ENCODE measurements at regions not wholly inside any gene's neighbourhood (a gene's known extent, or its start where the extent isn't known, plus 50 kb on each side); places are given as distances from the start of the nearest gene placed in this dataset.

DNA sequence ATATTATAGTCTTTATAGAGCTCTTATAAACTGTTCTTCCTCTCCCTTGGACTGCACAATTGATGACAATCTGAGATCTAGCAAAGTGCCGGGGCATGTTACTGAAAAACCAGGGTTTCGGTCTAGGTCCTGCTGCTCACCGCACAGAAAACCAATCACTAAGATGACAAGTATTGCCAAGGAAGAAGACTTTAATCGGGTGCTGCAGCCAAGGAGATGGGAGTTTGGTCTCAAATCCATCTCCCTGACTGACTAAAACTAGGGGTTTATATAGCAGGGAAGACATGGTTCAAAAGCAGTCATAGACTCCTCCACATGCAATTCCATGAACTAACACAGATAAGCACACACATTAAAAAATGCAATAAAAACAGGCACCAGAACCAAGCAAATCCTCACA is 390.6 kb downstream of the NFIB start:
- H3K36me3 ChIP-seq (ENCODE audit: control insufficient read depth in 2 of 2, extremely low read depth in 1 of 2, insufficient read depth in 2 of 2, low read length in 2 of 2) = no peaks in the 10 kb centered on the region
- no peaks in the 10 kb centered on the region for H3K9me3 ChIP-seq (replicated peaks; ENCODE audit: control insufficient read depth, insufficient read depth, low read length)
- H3K4me2 ChIP-seq (ENCODE audit: insufficient read depth, low read length) = no peak overlapping the region
- DNase-seq (ENCODE audit: low read depth, low spot score) (no peak), FAIRE-seq (no peak)
- no peaks in the 10 kb centered on the region for H3K79me2 ChIP-seq (ENCODE audit: control insufficient read depth, insufficient read depth, low read length)
- no peak overlapping the region for H2AFZ ChIP-seq (ENCODE audit: low read depth, low read length)
- no peaks in the 10 kb centered on the region for H3K4me1 ChIP-seq (ENCODE audit: control insufficient read depth, extremely low read depth, insufficient read depth, low read length)
- no peak overlapping the region for H3K9ac ChIP-seq (replicated peaks; ENCODE audit: extremely low read depth, insufficient read depth, low read length)
- ChIA-PET CTCF (no interaction called here), POLR2A (no interaction called here)
- no peak overlapping the region for H3K4me3 ChIP-seq (replicated peaks in 1 of 3; ENCODE audit: insufficient read depth in 1 of 3, low read depth in 1 of 3, low read length in 3 of 3)
- intact Hi-C loops (cut with micrococcal nuclease) (no loop called here), dilution Hi-C loops (cut with MboI; ENCODE audit: extremely low pct_ligation_motif_present, low sequenced_read_pairs) (no loop called here)
- H3K27me3 ChIP-seq (ENCODE audit: control insufficient read depth in 2 of 2, insufficient read depth in 2 of 2, low read length in 2 of 2) = no peaks in the 10 kb centered on the region
- no peaks in the 10 kb centered on the region for H3K9me1 ChIP-seq (replicated peaks; ENCODE audit: control insufficient read depth, extremely low read depth, insufficient read depth, low read length)
- H3K27ac ChIP-seq (ENCODE audit: insufficient read depth, low read depth, low read length) = no peak overlapping the region
- TF ChIP-seq FOS (IDR thresholded peaks at IDR 0.05; ENCODE audit: borderline replicate concordance, insufficient read depth, low read length) (no peak), POLR2A (IDR thresholded peaks at IDR 0.05; ENCODE audit: low read depth, low read length) (no peak), EZH2 (IDR thresholded peaks at IDR 0.05; ENCODE audit: borderline replicate concordance, low read depth, low read length, severe bottlenecking) (no peak), POLR2AphosphoS5 (IDR thresholded peaks at IDR 0.05; ENCODE audit: insufficient read depth, low read depth, low read length) (no peak), MYC (IDR thresholded peaks at IDR 0.05; ENCODE audit: low read depth, low read length) (no peak)
- TF ChIP-seq, protein P1, sequence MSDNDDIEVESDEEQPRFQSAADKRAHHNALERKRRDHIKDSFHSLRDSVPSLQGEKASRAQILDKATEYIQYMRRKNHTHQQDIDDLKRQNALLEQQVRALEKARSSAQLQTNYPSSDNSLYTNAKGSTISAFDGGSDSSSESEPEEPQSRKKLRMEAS (IDR thresholded peaks at IDR 0.05; ENCODE audit: insufficient read depth, insufficient read length) = no peak
- TF ChIP-seq, protein P2, sequence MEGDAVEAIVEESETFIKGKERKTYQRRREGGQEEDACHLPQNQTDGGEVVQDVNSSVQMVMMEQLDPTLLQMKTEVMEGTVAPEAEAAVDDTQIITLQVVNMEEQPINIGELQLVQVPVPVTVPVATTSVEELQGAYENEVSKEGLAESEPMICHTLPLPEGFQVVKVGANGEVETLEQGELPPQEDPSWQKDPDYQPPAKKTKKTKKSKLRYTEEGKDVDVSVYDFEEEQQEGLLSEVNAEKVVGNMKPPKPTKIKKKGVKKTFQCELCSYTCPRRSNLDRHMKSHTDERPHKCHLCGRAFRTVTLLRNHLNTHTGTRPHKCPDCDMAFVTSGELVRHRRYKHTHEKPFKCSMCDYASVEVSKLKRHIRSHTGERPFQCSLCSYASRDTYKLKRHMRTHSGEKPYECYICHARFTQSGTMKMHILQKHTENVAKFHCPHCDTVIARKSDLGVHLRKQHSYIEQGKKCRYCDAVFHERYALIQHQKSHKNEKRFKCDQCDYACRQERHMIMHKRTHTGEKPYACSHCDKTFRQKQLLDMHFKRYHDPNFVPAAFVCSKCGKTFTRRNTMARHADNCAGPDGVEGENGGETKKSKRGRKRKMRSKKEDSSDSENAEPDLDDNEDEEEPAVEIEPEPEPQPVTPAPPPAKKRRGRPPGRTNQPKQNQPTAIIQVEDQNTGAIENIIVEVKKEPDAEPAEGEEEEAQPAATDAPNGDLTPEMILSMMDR (IDR thresholded peaks at IDR 0.05; ENCODE audit: extremely low read depth in 1 of 2, insufficient read depth in 1 of 2, low read depth in 1 of 2, low read length in 2 of 2) = no peak
- no TSS peak for BruUV-seq (replicated peaks)
- H4K20me1 ChIP-seq (replicated peaks; ENCODE audit: control insufficient read depth, extremely low read depth, insufficient read depth, low read length) = no peaks in the 10 kb centered on the region

DNA sequence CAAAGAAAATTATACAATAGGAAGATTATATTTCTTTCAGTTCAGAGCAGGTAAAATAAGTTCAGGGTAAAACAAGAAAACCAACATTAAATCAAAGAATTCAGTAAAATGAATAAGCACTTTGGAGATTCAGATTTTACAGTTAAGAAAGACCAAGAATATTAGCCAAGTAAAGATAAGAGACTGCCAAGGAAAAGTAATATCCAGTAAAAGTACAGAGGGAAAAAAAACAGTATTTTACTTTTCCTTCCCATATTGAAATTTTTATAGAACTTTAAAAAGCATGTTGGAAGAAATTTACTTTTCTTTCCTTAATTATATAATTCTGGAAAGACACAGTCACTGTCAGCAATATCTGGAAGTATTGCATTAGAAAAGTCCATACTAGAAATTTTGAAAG is 393.4 kb downstream of the NFIB start:
- intact Hi-C loops (cut with micrococcal nuclease) = no loop called here
- POLR2A ChIA-PET = no interaction called here
- H3K4me3 ChIP-seq (replicated peaks in 1 of 3; ENCODE audit: insufficient read depth in 1 of 3, low read depth in 1 of 3, low read length in 3 of 3) = no peak overlapping the region

More for the DNA sequence above, 393.4 kb downstream of the NFIB start:
- no peak overlapping the region for H3K27ac ChIP-seq (ENCODE audit: insufficient read depth, low read depth, low read length)
- dilution Hi-C loops (cut with MboI; ENCODE audit: extremely low pct_ligation_motif_present, low sequenced_read_pairs) = no loop called here
- no peaks in the 10 kb centered on the region for H3K4me1 ChIP-seq (ENCODE audit: control insufficient read depth, extremely low read depth, insufficient read depth, low read length)
- no peak overlapping the region for H2AFZ ChIP-seq (ENCODE audit: low read depth, low read length)
- H3K79me2 ChIP-seq (ENCODE audit: control insufficient read depth, insufficient read depth, low read length) = no peaks in the 10 kb centered on the region
- no peaks in the 10 kb centered on the region for H3K9me1 ChIP-seq (replicated peaks; ENCODE audit: control insufficient read depth, extremely low read depth, insufficient read depth, low read length)
- H3K9me3 ChIP-seq (replicated peaks; ENCODE audit: control insufficient read depth, insufficient read depth, low read length) = no peaks in the 10 kb centered on the region
- H3K4me2 ChIP-seq (ENCODE audit: insufficient read depth, low read length) = no peak overlapping the region
- TF ChIP-seq, protein P2 (IDR thresholded peaks at IDR 0.05; ENCODE audit: extremely low read depth in 1 of 2, insufficient read depth in 1 of 2, low read depth in 1 of 2, low read length in 2 of 2) = no peak
- TF ChIP-seq MYC (IDR thresholded peaks at IDR 0.05; ENCODE audit: low read depth, low read length) = no peak
- TF ChIP-seq FOS (IDR thresholded peaks at IDR 0.05; ENCODE audit: borderline replicate concordance, insufficient read depth, low read length) = no peak
- no peak for TF ChIP-seq POLR2AphosphoS5 (IDR thresholded peaks at IDR 0.05; ENCODE audit: insufficient read depth, low read depth, low read length)
- no peak for TF ChIP-seq GATA2 (IDR thresholded peaks at IDR 0.05; ENCODE audit: insufficient read depth, insufficient read length, low read depth, low read length)
- TF ChIP-seq POLR2A (IDR thresholded peaks at IDR 0.05; ENCODE audit: low read depth, low read length) = no peak
- TF ChIP-seq JUN (IDR thresholded peaks at IDR 0.05; ENCODE audit: borderline replicate concordance, insufficient read depth, insufficient read length, low read depth) = no peak
- TF ChIP-seq, protein P1 (IDR thresholded peaks at IDR 0.05; ENCODE audit: insufficient read depth, insufficient read length) = no peak
- TF ChIP-seq EZH2 (IDR thresholded peaks at IDR 0.05; ENCODE audit: borderline replicate concordance, low read depth, low read length, severe bottlenecking) = no peak
- H3K36me3 ChIP-seq (ENCODE audit: control insufficient read depth in 2 of 2, extremely low read depth in 1 of 2, insufficient read depth in 2 of 2, low read length in 2 of 2) = no peaks in the 10 kb centered on the region
- BruUV-seq (replicated peaks) = no TSS peak
- DNase-seq (ENCODE audit: low read depth, low spot score) = no peak
- H4K20me1 ChIP-seq (replicated peaks; ENCODE audit: control insufficient read depth, extremely low read depth, insufficient read depth, low read length) = no peaks in the 10 kb centered on the region
- H3K9ac ChIP-seq (replicated peaks; ENCODE audit: extremely low read depth, insufficient read depth, low read length) = no peak overlapping the region
- H3K27me3 ChIP-seq (ENCODE audit: control insufficient read depth in 2 of 2, insufficient read depth in 2 of 2, low read length in 2 of 2) = no peaks in the 10 kb centered on the region
- CTCF ChIA-PET = no interaction called here
- FAIRE-seq = no peak

Data from endothelial cell of umbilical vein (primary cell).